RWPE1 (cell line): ENCODE measurements at regions not wholly inside any gene's neighbourhood (a gene's known extent, or its start where the extent isn't known, plus 50 kb on each side); places are given as distances from the start of the nearest gene placed in this dataset.

ENCODE experiments used
- CTCF ChIA-PET: fragments of 350-600 bp; sonication (Branson Sonifier 250); formaldehyde crosslinking; extraction: SDS; loops from one replicate; lab custom pipeline; 2021; lab: Yijun Ruan, JAX
- POLR2A ChIA-PET: fragments of 400-600 bp; formaldehyde crosslinking; extraction: SDS; loops from one replicate; lab custom pipeline; 2020; ENCODE audit warnings: antibody characterized with exemption; ENCODE audit not compliant: low non-redundant PET; lab: Yijun Ruan, JAX
- DNase-seq: peaks from one replicate; pipeline ENCODE4 v3.0.0; 2012; ENCODE audit warnings: low spot score
- H3K27ac ChIP-seq: fragments of 450-650 bp; 2 replicates; pipeline ENCODE4 v1.5.1; 2017
- CTCF ChIP-seq: fragments of 450-650 bp; conservative IDR thresholded peaks from 2 replicates; pipeline ENCODE4 v1.5.1; 2017; ENCODE audit warnings: low read depth, mild to moderate bottlenecking

GRCh38 chr10:33734393-33735155 is 400.1 kb upstream of the NRP1 start:
- no peak for DNase-seq
- no peak overlapping the region for H3K27ac ChIP-seq
- ChIA-PET CTCF (no interaction called here), POLR2A (no interaction called here)
- no peak for TF ChIP-seq CTCF

GRCh38 chr10:33733058-33733457 is 398.6 kb upstream of the NRP1 start:
- TF ChIP-seq CTCF = no peak
- no peak overlapping the region for H3K27ac ChIP-seq
- POLR2A ChIA-PET = no interaction called here
- CTCF ChIA-PET = no interaction called here
- no peak for DNase-seq

- POLR2A ChIA-PET = no interaction called here
- no peak for TF ChIP-seq CTCF
- no peak overlapping the region for H3K27ac ChIP-seq
- no peak for DNase-seq
- CTCF ChIA-PET = no interaction called here
Measured at GRCh38 chr10:33732161-33732680, 397.8 kb upstream of the NRP1 start.

- TF ChIP-seq CTCF = no peak
- CTCF ChIA-PET = no interaction called here
- POLR2A ChIA-PET = no interaction called here
- DNase-seq = no peak
- H3K27ac ChIP-seq = no peak overlapping the region
Measured at GRCh38 chr10:33731322-33731721, 396.9 kb upstream of the NRP1 start.

- no peak overlapping the region for H3K27ac ChIP-seq
- TF ChIP-seq CTCF = no peak
- DNase-seq = no peak
- CTCF ChIA-PET = no interaction called here
- POLR2A ChIA-PET = no interaction called here
Measured at GRCh38 chr10:33725430-33725829, 391.0 kb upstream of the NRP1 start.

GRCh38 chr10:33723181-33723580 is 388.7 kb upstream of the NRP1 start:
- no peak for TF ChIP-seq CTCF
- DNase-seq = no peak
- POLR2A ChIA-PET = no interaction called here
- CTCF ChIA-PET = no interaction called here
- H3K27ac ChIP-seq = no peak overlapping the region
